Osteoblast (primary cell): ENCODE measurements at regions not wholly inside any gene's neighbourhood (a gene's known extent, or its start where the extent isn't known, plus 50 kb on each side); places are given as distances from the start of the nearest gene placed in this dataset.

Source experiments
- DNase-seq: peaks from one replicate; pipeline ENCODE4 v3.0.0; 2011; ENCODE audit warnings: low spot score, mixed read lengths; ENCODE audit not compliant: insufficient read length; ENCODE audit errors: missing footprints
- H2AFZ ChIP-seq: 2 replicates; pipeline ENCODE4 v1.6.0; 2011; ENCODE audit warnings: mild to moderate bottlenecking, low read length
- H3K27ac ChIP-seq: 2 replicates; pipeline ENCODE4 v1.5.1; 2011; ENCODE audit warnings: mild to moderate bottlenecking, low read depth, low read length, moderate library complexity
- H3K27me3 ChIP-seq: 2 replicates; pipeline ENCODE4 v1.6.0; 2012; ENCODE audit warnings: mild to moderate bottlenecking, control low read depth, inconsistent platforms, low read length, moderate library complexity; ENCODE audit not compliant: insufficient read depth
- H3K36me3 ChIP-seq: 2 replicates; pipeline ENCODE4 v1.5.1; 2011; ENCODE audit warnings: mild to moderate bottlenecking, low read length, control low read depth, moderate library complexity; ENCODE audit not compliant: insufficient read depth
- H3K4me1 ChIP-seq: 2 replicates; pipeline ENCODE4 v1.5.1; 2011; ENCODE audit warnings: mild to moderate bottlenecking, low read length, control low read depth, moderate library complexity; ENCODE audit not compliant: insufficient read depth
- H3K4me2 ChIP-seq: 2 replicates; pipeline ENCODE4 v1.6.0; 2011; ENCODE audit warnings: mild to moderate bottlenecking, low read length; ENCODE audit not compliant: insufficient read depth
- H3K4me3 ChIP-seq: fragments of 200-600 bp; sonication (generic); 3 replicates; pipeline ENCODE4 v1.5.1; 2012; ENCODE audit warnings: mild to moderate bottlenecking, low read length, inconsistent platforms; ENCODE audit not compliant: insufficient read depth
- H3K79me2 ChIP-seq: 2 replicates; pipeline ENCODE4 v1.6.0; 2012; ENCODE audit warnings: mild to moderate bottlenecking, low read length, control low read depth, inconsistent platforms; ENCODE audit not compliant: insufficient read depth
- H3K9me3 ChIP-seq: 2 replicates; pipeline ENCODE4 v1.5.1; 2011; ENCODE audit warnings: low read depth, low read length, control low read depth
- H4K20me1 ChIP-seq: 2 replicates; pipeline ENCODE4 v1.6.0; 2012; ENCODE audit warnings: mild to moderate bottlenecking, low read length, control low read depth; ENCODE audit not compliant: insufficient read depth
- TF ChIP-seq, protein P1 (sequence below): IDR thresholded peaks from 2 replicates; pipeline ENCODE4 v1.5.1; 2011; ENCODE audit warnings: mild to moderate bottlenecking, low read depth, low read length, moderate library complexity; ENCODE audit errors: extremely low read depth

DNA sequence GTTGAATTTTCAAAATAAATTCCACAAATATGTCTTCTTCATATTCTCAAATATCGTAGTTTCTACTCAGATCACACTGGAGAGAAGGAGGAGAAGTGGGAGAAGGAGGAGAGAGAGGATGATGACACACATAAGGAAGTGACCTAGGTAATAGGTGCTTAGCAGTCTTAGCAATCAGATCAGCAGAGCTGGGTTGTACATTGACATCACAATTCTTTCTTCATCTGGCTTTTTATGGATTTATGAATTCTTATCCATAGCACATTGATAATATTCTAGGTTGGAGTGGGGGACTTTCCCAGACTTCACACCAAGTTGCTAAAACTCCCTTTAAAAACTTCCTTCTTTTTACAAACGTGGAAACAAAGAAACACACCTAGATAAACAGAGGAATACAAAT lies 86.9 kb downstream of the FGF9 start:
- Histone ChIP-seq H3K27ac (no peak overlapping the region), H3K4me2 (no peak overlapping the region), H3K27me3 (no peaks in the 10 kb centered on the region), H3K4me1 (no peaks in the 10 kb centered on the region), H4K20me1 (no peaks in the 10 kb centered on the region), H3K9me3 (no peaks in the 10 kb centered on the region), H3K4me3 (no peak overlapping the region), H3K36me3 (no peaks in the 10 kb centered on the region), H2AFZ (no peak overlapping the region), H3K79me2 (no peaks in the 10 kb centered on the region)
- TF ChIP-seq, protein P1, sequence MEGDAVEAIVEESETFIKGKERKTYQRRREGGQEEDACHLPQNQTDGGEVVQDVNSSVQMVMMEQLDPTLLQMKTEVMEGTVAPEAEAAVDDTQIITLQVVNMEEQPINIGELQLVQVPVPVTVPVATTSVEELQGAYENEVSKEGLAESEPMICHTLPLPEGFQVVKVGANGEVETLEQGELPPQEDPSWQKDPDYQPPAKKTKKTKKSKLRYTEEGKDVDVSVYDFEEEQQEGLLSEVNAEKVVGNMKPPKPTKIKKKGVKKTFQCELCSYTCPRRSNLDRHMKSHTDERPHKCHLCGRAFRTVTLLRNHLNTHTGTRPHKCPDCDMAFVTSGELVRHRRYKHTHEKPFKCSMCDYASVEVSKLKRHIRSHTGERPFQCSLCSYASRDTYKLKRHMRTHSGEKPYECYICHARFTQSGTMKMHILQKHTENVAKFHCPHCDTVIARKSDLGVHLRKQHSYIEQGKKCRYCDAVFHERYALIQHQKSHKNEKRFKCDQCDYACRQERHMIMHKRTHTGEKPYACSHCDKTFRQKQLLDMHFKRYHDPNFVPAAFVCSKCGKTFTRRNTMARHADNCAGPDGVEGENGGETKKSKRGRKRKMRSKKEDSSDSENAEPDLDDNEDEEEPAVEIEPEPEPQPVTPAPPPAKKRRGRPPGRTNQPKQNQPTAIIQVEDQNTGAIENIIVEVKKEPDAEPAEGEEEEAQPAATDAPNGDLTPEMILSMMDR: no peak
- no peak for DNase-seq

GRCh38 chr13:21758441-21758840 lies 87.6 kb downstream of the FGF9 start:
- no peaks in the 10 kb centered on the region for H3K27me3 ChIP-seq
- H3K9me3 ChIP-seq: no peaks in the 10 kb centered on the region
- TF ChIP-seq, protein P1: no peak
- no peak overlapping the region for H3K4me2 ChIP-seq
- H3K4me3 ChIP-seq: no peak overlapping the region
- no peaks in the 10 kb centered on the region for H3K4me1 ChIP-seq
- H3K27ac ChIP-seq: no peak overlapping the region
- DNase-seq: no peak
- no peak overlapping the region for H2AFZ ChIP-seq
- no peaks in the 10 kb centered on the region for H4K20me1 ChIP-seq
- no peaks in the 10 kb centered on the region for H3K36me3 ChIP-seq
- H3K79me2 ChIP-seq: no peaks in the 10 kb centered on the region

DNA sequence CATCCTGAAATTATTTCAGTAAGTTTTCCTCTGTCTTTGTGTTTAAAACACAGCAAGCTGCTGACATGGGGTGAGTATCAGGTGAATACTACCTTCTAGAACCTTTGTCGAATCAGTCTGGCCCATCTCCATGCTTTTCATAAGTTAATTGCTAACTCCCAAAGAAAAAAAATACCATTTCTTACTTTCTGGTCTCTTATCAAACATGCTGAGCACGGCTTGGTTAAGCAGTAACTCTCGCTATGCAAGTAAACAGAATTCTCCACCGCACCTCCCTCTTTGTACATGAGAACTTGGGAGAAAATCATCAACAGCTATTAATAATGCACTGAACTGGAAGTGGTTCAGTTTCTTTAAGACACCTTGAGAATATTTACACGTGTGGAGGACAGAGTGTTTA lies 88.6 kb downstream of the FGF9 start:
- Histone ChIP-seq H3K9me3 (no peaks in the 10 kb centered on the region), H3K4me3 (no peak overlapping the region), H3K27me3 (no peaks in the 10 kb centered on the region), H4K20me1 (no peaks in the 10 kb centered on the region), H3K4me1 (no peaks in the 10 kb centered on the region), H3K4me2 (no peak overlapping the region), H3K27ac (no peak overlapping the region), H3K79me2 (no peaks in the 10 kb centered on the region), H2AFZ (no peak overlapping the region), H3K36me3 (no peaks in the 10 kb centered on the region)
- DNase-seq: no peak
- TF ChIP-seq, protein P1: no peak

DNA sequence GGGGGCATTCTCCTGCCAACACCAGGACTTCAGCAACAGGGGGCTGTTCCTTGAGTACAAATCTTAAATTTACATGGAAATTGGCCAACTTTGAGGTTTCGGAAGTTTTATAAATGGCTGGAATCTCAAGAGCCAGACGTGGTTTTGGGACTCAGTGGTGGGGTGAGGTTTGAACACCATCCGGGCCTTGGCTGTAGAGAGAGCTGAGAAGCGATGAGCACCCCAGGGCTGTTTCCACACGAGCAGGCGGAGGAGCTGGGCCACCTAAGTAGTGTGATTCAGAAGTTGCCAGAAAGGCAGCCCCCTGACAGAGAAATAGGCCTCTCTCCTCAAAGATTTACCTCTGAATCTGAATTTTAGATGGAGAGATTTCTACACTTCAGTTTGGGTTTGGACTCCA lies 89.0 kb downstream of the FGF9 start:
- no peaks in the 10 kb centered on the region for H3K36me3 ChIP-seq
- H3K4me1 ChIP-seq: no peaks in the 10 kb centered on the region
- no peaks in the 10 kb centered on the region for H3K27me3 ChIP-seq
- no peak overlapping the region for H3K27ac ChIP-seq
- H2AFZ ChIP-seq: no peak overlapping the region
- TF ChIP-seq, protein P1: no peak
- no peak for DNase-seq
- H3K4me2 ChIP-seq: no peak overlapping the region
- no peaks in the 10 kb centered on the region for H3K79me2 ChIP-seq
- H3K9me3 ChIP-seq: no peaks in the 10 kb centered on the region
- no peaks in the 10 kb centered on the region for H4K20me1 ChIP-seq
- H3K4me3 ChIP-seq: no peak overlapping the region
